AG10803 (cell line): ENCODE measurements at regions not wholly inside any gene's neighbourhood (a gene's known extent, or its start where the extent isn't known, plus 50 kb on each side); places are given as distances from the start of the nearest gene placed in this dataset.
"Not testable (repeated sequence)": the region's sequence is repeated elsewhere in the genome, so short reads cannot be mapped to it uniquely, and the experiment has no call there.

Source experiments
- DNase-seq: peaks from one replicate; pipeline ENCODE4 v3.0.0; 2010; ENCODE audit warnings: low read depth
- H3K4me3 ChIP-seq: 2 replicates; pipeline ENCODE4 v1.5.1; 2011; ENCODE audit warnings: mild to moderate bottlenecking, low read length, control low read depth
- TF ChIP-seq, protein P1 (sequence below): conservative IDR thresholded peaks from 2 replicates; pipeline ENCODE4 v1.5.1; 2011; ENCODE audit warnings: mild to moderate bottlenecking, low read length, control low read depth, inconsistent platforms

DNA sequence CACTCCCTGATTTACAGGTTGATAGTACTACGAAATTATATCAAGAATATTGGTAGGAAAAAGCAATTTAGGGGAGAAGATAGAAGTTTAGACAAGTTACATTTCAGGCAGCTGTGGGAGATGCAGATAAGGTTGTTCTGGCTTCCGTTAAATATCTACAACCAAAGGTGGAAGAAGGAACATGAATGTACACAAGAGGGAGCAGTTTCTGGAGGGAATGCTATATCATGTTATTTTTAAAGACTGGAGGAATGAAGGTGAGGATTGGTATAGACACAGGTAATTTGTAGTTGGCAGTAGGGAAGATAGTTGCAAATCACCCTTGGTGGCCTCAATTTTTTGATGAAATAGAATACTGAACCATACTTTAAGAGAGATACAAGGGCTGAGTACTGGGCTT is 187.3 kb upstream of the NMUR2 start:
- no peak overlapping the region for H3K4me3 ChIP-seq
- TF ChIP-seq, protein P1, sequence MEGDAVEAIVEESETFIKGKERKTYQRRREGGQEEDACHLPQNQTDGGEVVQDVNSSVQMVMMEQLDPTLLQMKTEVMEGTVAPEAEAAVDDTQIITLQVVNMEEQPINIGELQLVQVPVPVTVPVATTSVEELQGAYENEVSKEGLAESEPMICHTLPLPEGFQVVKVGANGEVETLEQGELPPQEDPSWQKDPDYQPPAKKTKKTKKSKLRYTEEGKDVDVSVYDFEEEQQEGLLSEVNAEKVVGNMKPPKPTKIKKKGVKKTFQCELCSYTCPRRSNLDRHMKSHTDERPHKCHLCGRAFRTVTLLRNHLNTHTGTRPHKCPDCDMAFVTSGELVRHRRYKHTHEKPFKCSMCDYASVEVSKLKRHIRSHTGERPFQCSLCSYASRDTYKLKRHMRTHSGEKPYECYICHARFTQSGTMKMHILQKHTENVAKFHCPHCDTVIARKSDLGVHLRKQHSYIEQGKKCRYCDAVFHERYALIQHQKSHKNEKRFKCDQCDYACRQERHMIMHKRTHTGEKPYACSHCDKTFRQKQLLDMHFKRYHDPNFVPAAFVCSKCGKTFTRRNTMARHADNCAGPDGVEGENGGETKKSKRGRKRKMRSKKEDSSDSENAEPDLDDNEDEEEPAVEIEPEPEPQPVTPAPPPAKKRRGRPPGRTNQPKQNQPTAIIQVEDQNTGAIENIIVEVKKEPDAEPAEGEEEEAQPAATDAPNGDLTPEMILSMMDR = no peak
- no peak for DNase-seq

- TF ChIP-seq, protein P1 = no peak
- no peak overlapping the region for H3K4me3 ChIP-seq
- DNase-seq = no peak
Measured at GRCh38 chr5:152593388-152593787, 188.3 kb upstream of the NMUR2 start.

DNA sequence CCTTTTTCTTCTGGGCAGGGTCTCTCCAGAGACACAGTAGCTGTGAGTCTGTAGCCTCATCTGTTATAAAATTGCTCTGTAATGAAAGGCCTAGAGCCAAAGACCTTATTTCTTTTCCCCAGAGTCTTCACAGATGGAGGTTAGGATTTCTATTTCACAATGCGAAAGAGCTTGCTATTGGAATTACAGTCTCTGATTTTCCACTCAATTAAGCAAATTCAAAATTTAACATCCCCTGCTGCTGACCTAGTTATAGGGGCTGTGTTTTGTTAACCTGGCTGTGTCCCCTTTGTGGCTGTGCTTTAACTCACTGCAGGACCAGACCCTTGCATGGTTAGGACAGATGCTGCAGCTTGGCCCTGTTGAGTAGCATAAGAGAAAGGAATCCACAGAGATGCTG is 190.3 kb upstream of the NMUR2 start:
- TF ChIP-seq, protein P1 = no peak
- H3K4me3 ChIP-seq = no peak overlapping the region
- no peak for DNase-seq

DNA sequence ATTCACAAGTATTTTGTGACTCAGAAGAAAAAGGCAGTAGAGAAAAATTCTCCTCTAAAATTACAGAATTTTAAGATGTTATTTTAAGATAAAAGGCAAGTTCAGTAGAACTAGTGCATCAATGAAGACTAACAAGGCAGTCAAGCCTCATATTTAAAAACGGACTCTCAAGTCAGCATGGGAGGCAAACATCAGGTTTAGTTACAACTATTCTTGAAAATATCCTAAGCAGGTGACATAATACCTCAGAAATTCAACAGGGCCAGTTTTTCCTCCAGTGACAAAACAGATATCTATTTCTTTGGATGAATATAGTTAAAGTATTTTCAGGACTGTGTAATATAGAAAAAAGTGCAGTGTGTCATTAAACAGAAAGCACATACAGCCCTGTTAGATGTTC is 194.0 kb upstream of the NMUR2 start:
- no peak overlapping the region for H3K4me3 ChIP-seq
- TF ChIP-seq, protein P1 = no peak
- no peak for DNase-seq

- DNase-seq = no peak
- H3K4me3 ChIP-seq = no peak overlapping the region
- TF ChIP-seq, protein P1 = no peak
Measured at GRCh38 chr5:152601806-152602732, 197.0 kb upstream of the NMUR2 start.

- not testable (repeated sequence) for DNase-seq, H3K4me3 ChIP-seq
Measured at GRCh38 chr5:152606050-152606449, 201.0 kb upstream of the NMUR2 start.

GRCh38 chr5:152606776-152607364 is 201.8 kb upstream of the NMUR2 start:
- no peak overlapping the region for H3K4me3 ChIP-seq
- TF ChIP-seq, protein P1 = no peak
- DNase-seq = no peak
